ENCODE measurements at regions not wholly inside any gene's neighbourhood (a gene's known extent, or its start where the extent isn't known, plus 50 kb on each side); places are given as distances from the start of the nearest gene placed in this dataset.
"Not testable (repeated sequence)": the region's sequence is repeated elsewhere in the genome, so short reads cannot be mapped to it uniquely, and the experiment has no call there.

DNA sequence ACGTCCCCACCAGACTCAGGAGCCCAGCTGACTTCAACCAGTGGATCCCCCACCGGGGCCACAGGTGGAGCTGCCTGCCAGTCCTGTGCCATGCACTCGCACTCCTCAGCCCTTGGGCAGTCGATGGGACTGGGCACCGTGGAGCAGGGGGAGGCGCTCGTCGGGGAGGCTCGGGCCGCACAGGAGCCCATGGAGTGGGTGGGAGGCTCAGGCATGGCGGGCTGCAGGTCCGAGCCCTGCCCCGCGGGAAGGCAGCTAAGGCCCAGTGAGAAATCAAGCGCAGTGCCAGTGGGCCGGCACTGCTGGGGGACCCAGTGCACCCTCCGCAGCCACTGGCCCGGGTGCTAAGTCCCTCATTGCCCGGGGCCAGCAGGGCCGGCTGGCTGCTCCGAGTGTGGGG lies 52.3 kb upstream of the LRRC30 start:
- not testable (repeated sequence) for H3K27me3 ChIP-seq (replicated peaks; ENCODE audit: control insufficient read depth, insufficient read depth, low read length); DNase-seq (ENCODE audit: extremely low read depth, insufficient read length); H3K36me3 ChIP-seq (ENCODE audit: control insufficient read depth, insufficient read depth, low read length); H3K4me3 ChIP-seq (replicated peaks; ENCODE audit: low read depth, low read length)

DNA sequence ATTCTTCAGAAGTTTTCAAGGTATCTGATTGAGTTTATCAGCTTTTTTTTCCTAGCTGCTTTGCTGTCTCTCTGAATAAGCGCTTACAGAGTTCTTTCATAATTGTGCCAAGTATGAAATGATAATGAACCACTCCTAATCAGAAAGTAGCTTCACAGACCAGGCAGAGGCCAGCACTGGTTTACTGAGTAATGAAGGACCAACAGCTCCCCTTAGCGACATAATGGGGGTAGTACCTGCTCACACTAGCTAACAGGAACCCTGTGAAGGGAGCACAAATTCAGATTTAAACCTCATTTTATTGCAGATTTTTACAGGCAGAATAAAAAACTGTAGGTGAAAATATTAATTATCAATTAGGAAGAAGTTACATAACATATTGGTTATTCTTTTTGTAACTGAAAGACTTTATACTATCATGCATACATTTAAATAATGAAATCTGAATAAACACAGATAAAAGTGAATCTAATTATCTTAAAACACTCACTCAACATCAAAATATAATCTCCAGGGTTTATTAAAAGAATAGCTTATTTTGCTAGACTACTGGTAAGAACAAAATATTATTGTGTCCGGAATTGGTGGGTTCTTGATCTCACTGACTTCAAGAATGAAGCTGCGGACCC lies 53.7 kb upstream of the LRRC30 start:
- DNase-seq (ENCODE audit: extremely low read depth, insufficient read length): no peak
- Histone ChIP-seq H3K27me3 (replicated peaks; ENCODE audit: control insufficient read depth, insufficient read depth, low read length) (no peaks in the 10 kb centered on the region), H3K4me3 (replicated peaks; ENCODE audit: low read depth, low read length) (no peak overlapping the region), H3K36me3 (ENCODE audit: control insufficient read depth, insufficient read depth, low read length) (no peaks in the 10 kb centered on the region)
- TF ChIP-seq, protein P1, sequence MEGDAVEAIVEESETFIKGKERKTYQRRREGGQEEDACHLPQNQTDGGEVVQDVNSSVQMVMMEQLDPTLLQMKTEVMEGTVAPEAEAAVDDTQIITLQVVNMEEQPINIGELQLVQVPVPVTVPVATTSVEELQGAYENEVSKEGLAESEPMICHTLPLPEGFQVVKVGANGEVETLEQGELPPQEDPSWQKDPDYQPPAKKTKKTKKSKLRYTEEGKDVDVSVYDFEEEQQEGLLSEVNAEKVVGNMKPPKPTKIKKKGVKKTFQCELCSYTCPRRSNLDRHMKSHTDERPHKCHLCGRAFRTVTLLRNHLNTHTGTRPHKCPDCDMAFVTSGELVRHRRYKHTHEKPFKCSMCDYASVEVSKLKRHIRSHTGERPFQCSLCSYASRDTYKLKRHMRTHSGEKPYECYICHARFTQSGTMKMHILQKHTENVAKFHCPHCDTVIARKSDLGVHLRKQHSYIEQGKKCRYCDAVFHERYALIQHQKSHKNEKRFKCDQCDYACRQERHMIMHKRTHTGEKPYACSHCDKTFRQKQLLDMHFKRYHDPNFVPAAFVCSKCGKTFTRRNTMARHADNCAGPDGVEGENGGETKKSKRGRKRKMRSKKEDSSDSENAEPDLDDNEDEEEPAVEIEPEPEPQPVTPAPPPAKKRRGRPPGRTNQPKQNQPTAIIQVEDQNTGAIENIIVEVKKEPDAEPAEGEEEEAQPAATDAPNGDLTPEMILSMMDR (IDR thresholded peaks at IDR 0.05; ENCODE audit: insufficient read depth, low read length, poor library complexity, severe bottlenecking): peak; percentile 8

DNA sequence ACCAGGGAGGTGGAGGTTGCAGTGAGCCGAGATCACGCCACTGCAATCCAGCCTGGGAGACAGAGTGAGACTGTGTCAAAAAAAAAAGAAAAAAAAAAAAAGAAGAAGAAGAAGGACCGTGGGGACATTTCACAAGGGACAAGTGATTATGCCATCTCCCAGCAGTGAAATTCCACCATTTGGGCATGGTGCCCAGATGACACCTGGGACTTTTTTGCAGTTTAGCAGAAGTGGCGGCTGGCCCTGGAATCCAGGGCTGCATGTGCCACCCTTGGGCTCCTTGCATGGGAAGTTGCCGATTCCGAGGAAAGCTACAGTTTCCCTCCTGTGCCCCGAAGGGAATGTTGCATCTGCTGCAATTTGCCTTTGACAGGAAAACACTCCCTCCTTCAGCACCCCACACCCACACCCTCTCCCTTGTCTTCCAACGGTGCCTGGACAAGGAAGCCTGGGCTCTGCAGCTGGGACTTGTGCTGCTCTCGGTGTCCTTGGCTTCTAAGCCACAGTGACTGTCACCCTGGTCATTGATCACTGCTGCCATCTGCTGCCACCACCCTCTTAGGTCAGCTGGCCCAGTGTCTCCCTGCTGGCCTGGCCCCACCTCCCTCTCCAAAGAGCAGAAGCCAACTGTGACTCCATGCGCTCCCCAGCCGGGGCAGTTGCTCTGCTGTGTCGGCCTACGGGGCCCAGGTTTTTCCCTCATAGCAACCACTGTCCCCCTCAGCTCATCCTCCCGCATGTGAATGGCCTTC lies 56.4 kb upstream of the LRRC30 start:
- no peaks in the 10 kb centered on the region for H3K27me3 ChIP-seq (replicated peaks; ENCODE audit: control insufficient read depth, insufficient read depth, low read length)
- no peak overlapping the region for H3K4me3 ChIP-seq (replicated peaks; ENCODE audit: low read depth, low read length)
- no peak for DNase-seq (ENCODE audit: extremely low read depth, insufficient read length)
- TF ChIP-seq, protein P1 (IDR thresholded peaks at IDR 0.05; ENCODE audit: insufficient read depth, low read length, poor library complexity, severe bottlenecking): no peak
- no peaks in the 10 kb centered on the region for H3K36me3 ChIP-seq (ENCODE audit: control insufficient read depth, insufficient read depth, low read length)

DNA sequence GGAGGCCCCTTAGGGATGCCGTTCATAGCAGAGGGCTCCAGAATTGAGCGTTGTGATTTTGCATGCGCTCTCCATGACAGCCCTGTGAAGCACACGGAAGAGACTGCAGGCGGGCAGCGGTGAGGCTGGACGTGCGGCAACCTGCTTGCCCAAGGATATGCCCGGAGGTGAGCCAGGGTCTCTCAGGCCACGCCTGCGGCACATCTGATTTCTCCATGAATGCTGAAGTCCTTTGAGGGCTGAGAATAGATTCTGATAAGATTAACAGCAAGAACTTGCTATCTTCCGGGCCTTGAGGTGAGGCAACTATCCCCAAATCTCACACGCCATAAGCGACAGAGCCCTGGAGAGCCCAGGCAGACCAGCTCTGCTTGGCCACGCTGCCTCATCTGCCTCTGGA lies 55.6 kb upstream of the LAMA1 start:
- Histone ChIP-seq H3K36me3 (ENCODE audit: control insufficient read depth, insufficient read depth, low read length) (no peaks in the 10 kb centered on the region), H3K27me3 (replicated peaks; ENCODE audit: control insufficient read depth, insufficient read depth, low read length) (no peaks in the 10 kb centered on the region), H3K4me3 (replicated peaks; ENCODE audit: low read depth, low read length) (no peak overlapping the region)
- TF ChIP-seq, protein P1 (IDR thresholded peaks at IDR 0.05; ENCODE audit: insufficient read depth, low read length, poor library complexity, severe bottlenecking): no peak
- DNase-seq (ENCODE audit: extremely low read depth, insufficient read length): no peak

DNA sequence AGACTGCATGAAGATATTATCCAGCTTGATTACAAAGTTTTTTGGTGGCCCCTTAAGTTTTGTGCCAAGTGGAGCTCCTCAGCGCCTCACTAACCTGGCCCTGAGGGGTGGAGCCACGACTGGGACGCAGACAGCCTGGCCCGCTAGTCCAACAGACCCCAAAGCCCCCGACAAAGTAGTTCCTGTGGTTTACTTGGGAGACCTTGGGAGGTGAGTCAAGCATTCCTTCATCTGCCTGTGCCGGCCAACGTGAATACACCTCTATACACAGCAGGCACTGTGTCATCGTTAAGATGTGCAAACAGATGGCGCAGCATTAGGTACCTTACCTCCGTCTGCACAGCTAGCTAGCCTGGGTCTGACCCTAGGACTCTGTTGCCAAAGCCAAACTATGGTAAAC lies 55.0 kb upstream of the LAMA1 start:
- no peak for DNase-seq (ENCODE audit: extremely low read depth, insufficient read length)
- TF ChIP-seq, protein P1 (IDR thresholded peaks at IDR 0.05; ENCODE audit: insufficient read depth, low read length, poor library complexity, severe bottlenecking): no peak
- no peaks in the 10 kb centered on the region for H3K36me3 ChIP-seq (ENCODE audit: control insufficient read depth, insufficient read depth, low read length)
- no peak overlapping the region for H3K4me3 ChIP-seq (replicated peaks; ENCODE audit: low read depth, low read length)
- no peaks in the 10 kb centered on the region for H3K27me3 ChIP-seq (replicated peaks; ENCODE audit: control insufficient read depth, insufficient read depth, low read length)

DNA sequence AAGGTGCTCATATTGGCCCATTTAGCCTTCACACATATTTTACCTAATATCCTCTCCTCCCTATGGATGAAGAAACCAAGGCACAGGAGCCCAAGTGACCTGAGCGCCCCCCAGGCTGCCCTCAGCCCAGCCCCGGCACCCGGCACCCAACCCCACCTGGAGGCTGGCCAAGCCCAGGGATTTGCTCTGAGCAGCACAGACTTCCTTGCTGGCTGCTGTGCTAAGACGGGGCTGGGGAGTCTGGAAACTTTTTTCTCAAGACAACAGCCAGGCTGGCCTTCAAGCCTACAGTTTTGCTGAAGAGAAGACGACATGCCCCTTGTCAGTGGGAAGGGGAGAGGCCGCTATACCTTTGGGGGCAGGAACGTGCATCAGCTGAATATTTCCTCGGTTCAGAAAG lies 52.7 kb upstream of the LAMA1 start:
- no peak for DNase-seq (ENCODE audit: extremely low read depth, insufficient read length)
- TF ChIP-seq, protein P1 (IDR thresholded peaks at IDR 0.05; ENCODE audit: insufficient read depth, low read length, poor library complexity, severe bottlenecking): no peak
- no peak overlapping the region for H3K4me3 ChIP-seq (replicated peaks; ENCODE audit: low read depth, low read length)
- no peaks in the 10 kb centered on the region for H3K27me3 ChIP-seq (replicated peaks; ENCODE audit: control insufficient read depth, insufficient read depth, low read length)
- no peaks in the 10 kb centered on the region for H3K36me3 ChIP-seq (ENCODE audit: control insufficient read depth, insufficient read depth, low read length)
